ENCODE measurements at regions not wholly inside any gene's neighbourhood (a gene's known extent, or its start where the extent isn't known, plus 50 kb on each side); places are given as distances from the start of the nearest gene placed in this dataset.

- TF ChIP-seq YY1 (IDR thresholded peaks at IDR 0.05; ENCODE audit: insufficient read depth, insufficient read length) (no peak), ZNF274 (IDR thresholded peaks at IDR 0.05; ENCODE audit: low read depth, low read length) (no peak), SUZ12 (IDR thresholded peaks at IDR 0.05; ENCODE audit: extremely low read depth, insufficient read depth, insufficient read length) (no peak)
These were observed 92.7 kb upstream of the CD93 start for GRCh38 chr20:23178806-23179205.
